SJCRH30 (cell line): ENCODE measurements at regions not wholly inside any gene's neighbourhood (a gene's known extent, or its start where the extent isn't known, plus 50 kb on each side); places are given as distances from the start of the nearest gene placed in this dataset.

ENCODE experiments used
- DNase-seq, 2 experiments: peaks; one replicate each; pipeline ENCODE4 v3.0.0-alpha.2; 2015 to 2020
- H3K27ac ChIP-seq: fragments of 250-450 bp; sonication (Bioruptor Pico); 2 replicates; pipeline ENCODE4 v1.5.1; 2020; ENCODE audit warnings: mild to moderate bottlenecking, moderate library complexity
- H3K27me3 ChIP-seq: fragments of 250-450 bp; sonication (Bioruptor Pico); 2 replicates; pipeline ENCODE4 v1.5.1; 2020; ENCODE audit warnings: mild to moderate bottlenecking, moderate library complexity
- H3K36me3 ChIP-seq: fragments of 250-450 bp; sonication (Bioruptor Pico); 2 replicates; pipeline ENCODE4 v1.5.1; 2020; ENCODE audit warnings: mild to moderate bottlenecking, moderate library complexity
- H3K4me1 ChIP-seq: fragments of 250-450 bp; sonication (Bioruptor Pico); 2 replicates; pipeline ENCODE4 v1.5.1; 2020; ENCODE audit warnings: mild to moderate bottlenecking, moderate library complexity
- H3K4me3 ChIP-seq: fragments of 250-450 bp; sonication (Bioruptor Pico); 2 replicates; pipeline ENCODE4 v1.5.1; 2020; ENCODE audit warnings: mild to moderate bottlenecking, moderate library complexity
- H3K9me3 ChIP-seq: fragments of 250-450 bp; sonication (Bioruptor Pico); replicated peaks from 2 replicates; pipeline ENCODE4 v1.5.1; 2020; ENCODE audit warnings: mild to moderate bottlenecking, moderate library complexity

- no peaks in the 10 kb centered on the region for H3K36me3 ChIP-seq
- no peaks in the 10 kb centered on the region for H3K27me3 ChIP-seq
- no peaks in the 10 kb centered on the region for H3K4me1 ChIP-seq
- H3K27ac ChIP-seq, result no peak overlapping the region
- no peak for DNase-seq
- H3K4me3 ChIP-seq, result no peak overlapping the region
- H3K9me3 ChIP-seq, result no peaks in the 10 kb centered on the region
Measured at GRCh38 chr4:146577111-146577510, 55.4 kb upstream of the SLC10A7 start.

GRCh38 chr4:146582864-146583263 is 55.8 kb upstream of the POU4F2 start:
- Histone ChIP-seq H3K9me3 (no peaks in the 10 kb centered on the region), H3K27ac (no peak overlapping the region), H3K4me1 (peaks cover 5% of the 10 kb centered on the region), H3K36me3 (no peaks in the 10 kb centered on the region), H3K27me3 (no peaks in the 10 kb centered on the region), H3K4me3 (no peak overlapping the region)
- DNase-seq, result peak in 1 of 2 experiments; percentile 27

GRCh38 chr4:146585761-146586333 is 52.8 kb upstream of the POU4F2 start:
- Histone ChIP-seq H3K27ac (peak overlapping the region; percentile 73), H3K9me3 (no peaks in the 10 kb centered on the region), H3K4me3 (0 out of 2 replicates have a peak overlapping the region, but pooled peaks have one; percentile 12), H3K36me3 (no peaks in the 10 kb centered on the region), H3K27me3 (no peaks in the 10 kb centered on the region), H3K4me1 (peaks cover 5% of the 10 kb centered on the region)
- DNase-seq, result peak; percentile 70 to 81
